ENCODE measurements at regions not wholly inside any gene's neighbourhood (a gene's known extent, or its start where the extent isn't known, plus 50 kb on each side); places are given as distances from the start of the nearest gene placed in this dataset.

DNA sequence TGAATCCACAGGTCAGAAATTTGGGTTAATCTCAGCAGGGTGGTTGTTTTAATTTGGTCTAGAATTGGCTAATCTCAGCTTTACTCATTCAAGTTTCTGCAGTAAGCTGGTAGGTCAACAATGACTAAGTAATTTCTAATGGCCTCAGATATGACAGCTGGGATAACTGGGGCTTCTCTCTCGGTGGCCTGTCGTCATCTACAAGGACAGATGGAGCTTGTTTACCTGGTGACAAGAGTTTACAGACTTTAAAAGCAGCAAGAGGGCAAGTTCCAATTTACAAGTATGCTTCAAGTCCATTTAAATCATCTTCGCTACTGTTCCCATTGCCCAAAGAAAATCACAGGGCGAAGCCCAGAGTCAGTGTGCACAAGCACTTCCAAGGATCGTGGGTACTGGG lies 453.9 kb downstream of the PDHA2 start:
- TF ChIP-seq, protein P1, sequence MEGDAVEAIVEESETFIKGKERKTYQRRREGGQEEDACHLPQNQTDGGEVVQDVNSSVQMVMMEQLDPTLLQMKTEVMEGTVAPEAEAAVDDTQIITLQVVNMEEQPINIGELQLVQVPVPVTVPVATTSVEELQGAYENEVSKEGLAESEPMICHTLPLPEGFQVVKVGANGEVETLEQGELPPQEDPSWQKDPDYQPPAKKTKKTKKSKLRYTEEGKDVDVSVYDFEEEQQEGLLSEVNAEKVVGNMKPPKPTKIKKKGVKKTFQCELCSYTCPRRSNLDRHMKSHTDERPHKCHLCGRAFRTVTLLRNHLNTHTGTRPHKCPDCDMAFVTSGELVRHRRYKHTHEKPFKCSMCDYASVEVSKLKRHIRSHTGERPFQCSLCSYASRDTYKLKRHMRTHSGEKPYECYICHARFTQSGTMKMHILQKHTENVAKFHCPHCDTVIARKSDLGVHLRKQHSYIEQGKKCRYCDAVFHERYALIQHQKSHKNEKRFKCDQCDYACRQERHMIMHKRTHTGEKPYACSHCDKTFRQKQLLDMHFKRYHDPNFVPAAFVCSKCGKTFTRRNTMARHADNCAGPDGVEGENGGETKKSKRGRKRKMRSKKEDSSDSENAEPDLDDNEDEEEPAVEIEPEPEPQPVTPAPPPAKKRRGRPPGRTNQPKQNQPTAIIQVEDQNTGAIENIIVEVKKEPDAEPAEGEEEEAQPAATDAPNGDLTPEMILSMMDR (conservative IDR thresholded peaks at IDR 0.05; ENCODE audit: low read length), result no peak
- TF ChIP-seq EZH2phosphoT487 (IDR thresholded peaks at IDR 0.05; ENCODE audit: borderline replicate concordance, low read depth, low read length), result no peak

Measured in OCI-LY7 (cell line).